HepG2 (cell line): ENCODE measurements at regions not wholly inside any gene's neighbourhood (a gene's known extent, or its start where the extent isn't known, plus 50 kb on each side); places are given as distances from the start of the nearest gene placed in this dataset.

Experiments
- ATAC-seq: fragments of 200-7000 bp; cut with Tn5 transposase; 3 replicates; pipeline ENCODE4 v1.9.1; 2020; ENCODE audit warnings: mild to moderate bottlenecking, moderate library complexity
- BruUV-seq: library from RNA; stranded (reverse); fragments of 400-500 nt; replicated peaks from 2 replicates; lab custom pipeline; 2021; lab: Mats Ljungman, UMichigan
- CTCF ChIA-PET: fragments of 300-600 bp; formaldehyde crosslinking; extraction: SDS; loops from one replicate; lab custom pipeline; 2021; ENCODE audit warnings: low total read pairs, inconsistent platforms, low intra/inter-chr PET ratio; lab: Yijun Ruan, JAX
- POLR2A ChIA-PET: fragments of 350-600 bp; sonication (Branson Sonifier 250); formaldehyde crosslinking; loops from one replicate; lab custom pipeline; 2020; ENCODE audit warnings: antibody characterized with exemption, inconsistent platforms; lab: Yijun Ruan, JAX
- DNase-seq: peaks from one replicate; pipeline ENCODE4 v3.0.0-alpha.2; 2015; ENCODE audit warnings: low spot score
- FAIRE-seq: peaks from 3 replicates; lab custom pipeline; 2011; peaks lifted over from hg19 to GRCh38; lab: Jason Lieb, UNC
- H2AFZ ChIP-seq: one replicate; pipeline ENCODE4 v1.6.1; 2011; ENCODE audit warnings: low read length, inconsistent platforms
- H3K27ac ChIP-seq: fragments of 300-600 bp; 3 replicates; pipeline ENCODE4 v1.8.0; 2011; ENCODE audit warnings: mixed run types, mild to moderate bottlenecking, mixed read lengths, low read length, inconsistent platforms; ENCODE audit not compliant: insufficient read depth; ENCODE audit errors: extremely low read length
- H3K27me3 ChIP-seq, 2 experiments: fragments of 200-600 bp in 1 of 2; 2 replicates in 1 of 2; 3 replicates in 1 of 2; pipeline versions ENCODE4 v1.6.0 to v1.8.0; 2011; ENCODE audit warnings: low read length in 2 of 2, mild to moderate bottlenecking in 2 of 2, moderate library complexity in 2 of 2, inconsistent platforms in 1 of 2; ENCODE audit not compliant: insufficient read depth in 2 of 2, control insufficient read depth in 1 of 2
- H3K36me3 ChIP-seq, 2 experiments: fragments of 200-600 bp in 1 of 2; replicated peaks in 1 of 2; 2 replicates in 1 of 2; 3 replicates in 1 of 2; pipeline versions ENCODE4 v1.5.1 to v1.8.0; 2011; ENCODE audit warnings: low read length in 2 of 2, inconsistent platforms in 1 of 2; ENCODE audit not compliant: insufficient read depth in 2 of 2, control insufficient read depth in 1 of 2
- H3K4me1 ChIP-seq: 2 replicates; pipeline ENCODE4 v1.5.1; 2012; ENCODE audit warnings: low read length, inconsistent platforms; ENCODE audit not compliant: insufficient read depth
- H3K4me2 ChIP-seq: 2 replicates; pipeline ENCODE4 v1.6.0; 2011; ENCODE audit warnings: low read depth, low read length, inconsistent platforms
- H3K4me3 ChIP-seq, 3 experiments: fragments of 200-600 bp in 1 of 3; sonication (generic), shearing (Covaris generic) in 1 of 3; replicated peaks in 1 of 3; 2 replicates each; pipeline ENCODE4 v1.5.1; 2011 to 2016; ENCODE audit warnings: low read length in 3 of 3, inconsistent platforms in 2 of 3, low read depth in 2 of 3, mild to moderate bottlenecking in 2 of 3, control low read depth in 1 of 3, mixed read lengths in 1 of 3; ENCODE audit not compliant: insufficient read depth in 1 of 3
- H3K79me2 ChIP-seq: one replicate; pipeline ENCODE4 v1.6.1; 2011; ENCODE audit warnings: low read length, inconsistent platforms; ENCODE audit not compliant: insufficient read depth
- H3K9ac ChIP-seq: 2 replicates; pipeline ENCODE4 v1.6.0; 2011; ENCODE audit warnings: mild to moderate bottlenecking, low read depth, low read length, inconsistent platforms; ENCODE audit not compliant: insufficient read depth
- H3K9me3 ChIP-seq: 2 replicates; pipeline ENCODE4 v1.5.1; 2012; ENCODE audit warnings: mild to moderate bottlenecking, low read length
- H4K20me1 ChIP-seq: 2 replicates; pipeline ENCODE4 v1.6.0; 2011; ENCODE audit warnings: inconsistent platforms, mild to moderate bottlenecking, low read length, moderate library complexity; ENCODE audit not compliant: insufficient read depth
- CSRNP2 ChIP-seq: sonication (generic); formaldehyde crosslinking; conservative IDR thresholded peaks from 2 replicates; pipeline ENCODE4 v1.8.0; 2022; ENCODE audit warnings: low read depth, missing genetic modification reagents
- ETV6 ChIP-seq: sonication (generic); formaldehyde crosslinking; conservative IDR thresholded peaks from 2 replicates; pipeline ENCODE4 v1.4.0; 2020; ENCODE audit warnings: missing genetic modification reagents
- HDAC1 ChIP-seq: sonication (generic); formaldehyde crosslinking; IDR thresholded peaks from 2 replicates; pipeline ENCODE4 v1.5.1; 2020; ENCODE audit warnings: mild to moderate bottlenecking, missing genetic modification reagents
- HNRNPK ChIP-seq: fragments of 200-400 bp; formaldehyde crosslinking; IDR thresholded peaks from 2 replicates; pipeline ENCODE4 v1.6.1; 2018; ENCODE audit warnings: low read length, low read depth, moderate library complexity, mild to moderate bottlenecking; ENCODE audit not compliant: poor library complexity, severe bottlenecking
- NAIF1 ChIP-seq: sonication (generic); formaldehyde crosslinking; IDR thresholded peaks from 2 replicates; pipeline ENCODE4 v1.5.0; 2020; ENCODE audit warnings: mild to moderate bottlenecking, missing genetic modification reagents, borderline replicate concordance
- NFIC ChIP-seq: IDR thresholded peaks from 2 replicates; pipeline ENCODE4 v1.6.1; 2012; ENCODE audit warnings: mild to moderate bottlenecking, low read length, inconsistent platforms
- PCBP2 ChIP-seq: fragments of 200-400 bp; formaldehyde crosslinking; optimal IDR thresholded peaks from 2 replicates; pipeline ENCODE3; 2018; ENCODE audit warnings: low read length, low read depth; ENCODE audit not compliant: poor library complexity, severe bottlenecking
- POLR2A ChIP-seq, 2 experiments: IDR thresholded peaks; 2 replicates each; pipeline ENCODE4 v1.6.1; 2011; ENCODE audit warnings: low read depth in 2 of 2, low read length in 2 of 2, mild to moderate bottlenecking in 1 of 2, moderate library complexity in 1 of 2; ENCODE audit not compliant: insufficient read depth in 1 of 2
- REXO4 ChIP-seq: sonication (generic); formaldehyde crosslinking; IDR thresholded peaks from 2 replicates; pipeline ENCODE4 v1.8.0; 2022; ENCODE audit warnings: missing genetic modification reagents, mild to moderate bottlenecking, borderline replicate concordance
- TAF1 ChIP-seq: sonication (generic); formaldehyde crosslinking; IDR thresholded peaks from 2 replicates; pipeline ENCODE4 v1.4.0; 2020; ENCODE audit warnings: missing genetic modification reagents
- TFDP1 ChIP-seq: IDR thresholded peaks from 2 replicates; pipeline ENCODE4 v1.6.1; 2016; ENCODE audit warnings: missing compliant biosample characterization, missing genetic modification reagents, borderline replicate concordance
- ZBTB1 ChIP-seq: sonication (generic); formaldehyde crosslinking; IDR thresholded peaks from 2 replicates; pipeline ENCODE4 v1.4.0; 2020; ENCODE audit warnings: missing genetic modification reagents, borderline replicate concordance
- ZNF264 ChIP-seq: sonication (generic); formaldehyde crosslinking; IDR thresholded peaks from 2 replicates; pipeline ENCODE4 v1.4.0; 2020; ENCODE audit warnings: missing genetic modification reagents
- ZNF30 ChIP-seq: sonication (generic); formaldehyde crosslinking; IDR thresholded peaks from 2 replicates; pipeline ENCODE4 v1.5.0; 2020; ENCODE audit warnings: mild to moderate bottlenecking, missing genetic modification reagents
- ZNF333 ChIP-seq: sonication (generic); formaldehyde crosslinking; IDR thresholded peaks from 2 replicates; pipeline ENCODE4 v1.4.0; 2020; ENCODE audit warnings: mild to moderate bottlenecking, missing genetic modification reagents, borderline replicate concordance
- ZNF441 ChIP-seq: sonication (generic); formaldehyde crosslinking; IDR thresholded peaks from 2 replicates; pipeline ENCODE4 v1.7.0; 2021; ENCODE audit warnings: missing genetic modification reagents, borderline replicate concordance
- ZNF510 ChIP-seq: sonication (generic); formaldehyde crosslinking; IDR thresholded peaks from 2 replicates; pipeline ENCODE4 v1.4.0; 2020; ENCODE audit warnings: low read depth, mild to moderate bottlenecking, missing genetic modification reagents
- WGBS: methylation state at CpG from one replicate; pipeline ENCODE4 v1.1.6; 2017; ENCODE audit warnings: low lambda C conversion rate; 5-methylcytosine and 5-hydroxymethylcytosine counted together
- in situ Hi-C: cut with HindIII; loops from 2 replicates; pipeline ENCODE4 v1.10.0; 2017; ENCODE audit warnings: low pct_unique_long_range_greater_than_20kb; ENCODE audit not compliant: extremely low pct_ligation_motif_present
- intact Hi-C: fragments of 100-400 bp; cut with micrococcal nuclease; formaldehyde crosslinking; loops from one replicate; pipeline ENCODE4 v1.10.0; 2022; ENCODE audit not compliant: unreplicated experiment

GRCh38 chr19:30733826-30734550 is 361.8 kb downstream of the ZNF536 start:
- ChIA-PET POLR2A (no interaction called here), CTCF (no interaction called here)
- Histone ChIP-seq H4K20me1 (no peaks in the 10 kb centered on the region), H3K9me3 (no peaks in the 10 kb centered on the region), H3K27ac (no peak overlapping the region), H3K27me3 (no peaks in the 10 kb centered on the region), H3K4me1 (no peaks in the 10 kb centered on the region), H3K4me3 (no peak overlapping the region), H3K9ac (no peak overlapping the region), H3K4me2 (no peak overlapping the region), H2AFZ (no peak overlapping the region), H3K36me3 (no peaks in the 10 kb centered on the region), H3K79me2 (no peaks in the 10 kb centered on the region)
- ATAC-seq: no peak
- intact Hi-C loops (no loop called here), in situ Hi-C loops (no loop called here)
- BruUV-seq: no TSS peak
- WGBS: 40% methylated on average over 15 of the region's 15 CpGs
- DNase-seq: no peak
- TF ChIP-seq ZNF510 (CRISPR knock-in tag) (no peak), REXO4 (CRISPR knock-in tag) (no peak), ZNF333 (CRISPR knock-in tag) (no peak), TAF1 (CRISPR knock-in tag) (no peak)
- no peak for FAIRE-seq

GRCh38 chr19:30731591-30731990 is 359.4 kb downstream of the ZNF536 start:
- no peaks in the 10 kb centered on the region for H3K79me2 ChIP-seq
- no peaks in the 10 kb centered on the region for H3K9me3 ChIP-seq
- no peak overlapping the region for H3K27ac ChIP-seq
- H4K20me1 ChIP-seq: no peaks in the 10 kb centered on the region
- BruUV-seq: no TSS peak
- H2AFZ ChIP-seq: no peak overlapping the region
- CTCF ChIA-PET: no interaction called here
- in situ Hi-C loops: no loop called here
- H3K4me3 ChIP-seq: no peak overlapping the region
- ATAC-seq: no peak
- DNase-seq: no peak
- intact Hi-C loops: no loop called here
- H3K4me2 ChIP-seq: no peak overlapping the region
- no peaks in the 10 kb centered on the region for H3K27me3 ChIP-seq
- POLR2A ChIA-PET: no interaction called here
- no peaks in the 10 kb centered on the region for H3K4me1 ChIP-seq
- FAIRE-seq: no peak
- no peaks in the 10 kb centered on the region for H3K36me3 ChIP-seq
- WGBS: 0% methylated on average over 2 of the region's 3 CpGs
- no peak overlapping the region for H3K9ac ChIP-seq
- TF ChIP-seq NAIF1 (CRISPR knock-in tag): no peak
- no peak for TF ChIP-seq HDAC1 (CRISPR knock-in tag)
- no peak for TF ChIP-seq NFIC
- TF ChIP-seq ETV6 (CRISPR knock-in tag): no peak
- TF ChIP-seq TFDP1: no peak
- TF ChIP-seq ZNF441: no peak
- TF ChIP-seq ZNF264: no peak
- TF ChIP-seq ZBTB1 (CRISPR knock-in tag): no peak
- TF ChIP-seq HNRNPK: no peak
- TF ChIP-seq CSRNP2: no peak
- no peak for TF ChIP-seq POLR2A (IDR thresholded peaks at IDR 0.05; ENCODE audit: insufficient read depth in 1 of 2, low read depth in 2 of 2, low read length in 2 of 2)
- no peak for TF ChIP-seq ZNF30 (CRISPR knock-in tag)
- no peak for TF ChIP-seq PCBP2
